Stimulated activated CD8-positive, alpha-beta memory T cell treated with anti-CD3 and anti-CD28 coated beads, Interleukin-7, amount 100 ng/mL, for 48 hours (primary cell): ENCODE measurements at regions not wholly inside any gene's neighbourhood (a gene's known extent, or its start where the extent isn't known, plus 50 kb on each side); places are given as distances from the start of the nearest gene placed in this dataset.

Experiments
- DNase-seq, 2 donors: peaks; one replicate each; pipeline ENCODE4 v3.0.0-alpha.2; 2020; ENCODE audit warnings: low read depth in 1 of 2; ENCODE audit errors: extremely low read depth in 1 of 2

DNA sequence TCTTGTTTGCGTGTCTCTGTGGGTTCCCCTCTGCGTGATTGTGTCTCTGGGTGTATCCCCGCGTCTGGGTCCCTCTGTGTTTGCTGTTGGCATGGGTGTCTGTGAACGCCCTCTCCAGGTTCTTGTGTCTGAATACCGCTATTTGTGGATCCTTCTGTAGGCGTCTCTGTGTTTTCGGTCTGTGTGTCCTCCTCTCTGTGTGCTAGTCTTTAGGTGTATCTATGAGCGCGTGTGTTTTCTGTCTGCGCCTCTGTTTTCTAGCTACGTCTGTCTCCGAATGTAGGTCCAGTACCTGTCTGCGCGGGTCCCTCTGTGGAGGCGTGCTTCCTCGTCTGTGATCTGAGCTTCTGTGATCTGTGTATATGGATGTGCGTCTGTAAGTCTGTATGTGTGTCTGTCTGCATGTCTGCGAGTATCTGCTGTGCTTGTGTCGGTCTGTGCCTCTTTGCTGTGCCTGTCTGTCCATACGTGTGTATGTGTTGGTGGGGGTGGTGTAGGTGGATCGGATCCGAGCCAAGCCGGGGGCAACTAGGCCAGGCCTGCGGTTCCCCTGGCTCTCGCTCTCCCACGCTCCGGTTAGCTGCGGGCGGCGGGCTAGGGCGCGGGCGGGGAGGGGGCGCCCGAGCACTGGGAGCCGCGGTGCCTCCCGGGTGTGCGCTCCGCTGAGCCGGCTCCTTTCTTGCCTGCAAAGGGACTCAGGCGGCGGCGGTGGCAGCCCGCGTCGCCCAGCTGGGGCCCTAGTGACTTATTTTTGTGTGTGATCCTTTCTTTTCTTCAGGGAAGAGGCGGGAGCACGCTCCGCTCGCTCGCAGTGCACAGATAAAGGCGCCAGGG is 105.3 kb upstream of the E2F8 start:
- DNase-seq = no peak

DNA sequence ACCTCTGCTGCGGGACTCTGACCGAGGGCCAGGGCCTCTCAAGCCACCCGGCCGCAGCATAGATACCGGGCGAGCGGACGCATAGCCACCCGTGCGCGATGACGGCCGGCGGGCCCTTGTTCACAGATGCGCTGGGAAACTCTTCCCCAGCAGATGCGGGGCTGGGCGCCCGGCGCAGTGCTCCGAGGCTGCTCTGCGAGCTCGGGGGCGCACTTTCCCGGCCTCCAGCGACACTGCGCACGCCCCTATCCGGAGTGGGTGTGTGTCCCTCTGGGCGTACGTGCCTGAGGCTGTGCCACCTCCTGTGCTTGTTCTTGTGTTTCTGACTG is 104.7 kb upstream of the E2F8 start:
- DNase-seq = no peak

DNA sequence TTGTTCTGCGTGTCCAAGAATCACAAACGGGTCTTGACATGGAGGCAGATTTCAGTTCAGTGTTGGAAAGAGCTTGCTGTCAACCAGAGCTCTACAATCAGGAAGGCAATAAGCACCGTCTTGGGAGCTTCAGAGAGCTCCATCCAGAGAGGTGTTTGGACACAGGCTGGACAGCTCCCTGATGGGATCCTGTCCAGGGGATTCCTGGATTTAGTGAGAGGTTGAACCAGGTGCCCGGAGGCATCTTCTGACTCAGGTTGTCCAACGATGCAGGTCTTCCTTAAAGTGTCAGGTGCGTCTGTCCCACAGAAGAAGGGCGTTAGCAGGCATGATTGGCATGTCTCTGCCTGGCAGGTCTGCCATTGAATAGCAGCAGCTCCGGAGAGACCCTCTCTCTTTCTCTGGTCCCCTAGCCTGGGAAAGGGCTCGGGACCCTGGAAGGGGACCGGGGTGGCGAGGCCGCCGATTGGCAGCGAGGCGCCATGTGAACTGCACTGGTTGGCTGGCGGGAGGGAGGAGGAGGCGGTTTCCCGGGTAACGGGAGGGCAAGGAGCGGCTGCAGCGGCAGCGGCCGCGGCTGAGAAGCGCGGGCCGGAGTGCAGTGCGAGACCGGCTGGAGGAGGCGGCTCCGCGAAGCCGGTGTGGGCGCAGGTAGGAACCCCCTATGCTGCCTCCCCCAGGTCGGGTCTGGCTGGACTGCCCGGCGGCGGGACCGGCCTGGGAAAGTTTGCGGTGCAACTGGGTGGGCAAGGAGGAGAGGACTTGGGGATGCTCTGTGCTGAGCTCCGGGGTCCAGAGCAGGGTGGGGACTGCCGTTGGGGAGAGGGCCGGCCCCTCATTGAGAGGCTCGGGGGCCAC is 104.1 kb upstream of the E2F8 start:
- DNase-seq = no peak

DNA sequence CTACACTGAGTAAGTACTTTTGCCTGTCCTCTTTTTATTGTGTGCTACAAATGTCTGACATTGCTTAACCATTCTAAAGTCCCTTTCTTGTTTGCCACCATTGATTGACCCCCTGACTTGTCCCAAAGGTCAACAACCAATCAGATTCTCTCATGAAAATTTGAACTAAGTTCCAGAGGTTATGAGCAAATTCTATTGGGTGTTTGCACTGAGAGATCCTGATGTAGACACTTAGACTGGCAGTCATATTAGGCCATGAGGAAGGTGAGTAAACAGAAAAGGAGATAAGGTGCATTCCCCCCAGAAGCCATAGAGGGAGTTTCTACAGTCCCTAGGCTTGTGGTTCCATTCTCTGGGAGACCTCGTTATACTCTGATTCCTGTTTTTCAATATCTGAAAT is 101.3 kb upstream of the E2F8 start:
- no peak for DNase-seq

DNA sequence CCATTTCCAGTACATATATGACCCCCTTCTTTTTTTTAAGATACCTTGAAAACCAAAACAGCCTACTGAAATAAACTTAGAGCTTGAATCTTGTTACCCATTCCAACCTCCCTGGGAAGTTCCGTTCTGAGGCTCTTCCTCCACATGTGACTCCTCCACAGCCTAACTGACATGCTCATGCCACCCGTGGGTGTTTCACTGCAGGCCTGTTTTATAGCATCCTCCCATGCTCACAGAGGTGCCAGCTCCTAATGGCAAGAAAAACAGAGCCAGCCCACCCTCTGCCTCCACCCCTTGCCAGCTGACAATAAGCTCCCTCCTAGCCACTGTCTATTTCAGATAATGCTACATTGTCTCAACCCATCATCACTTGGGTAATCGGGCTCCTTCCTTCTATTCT is 97.6 kb upstream of the E2F8 start:
- no peak for DNase-seq

DNA sequence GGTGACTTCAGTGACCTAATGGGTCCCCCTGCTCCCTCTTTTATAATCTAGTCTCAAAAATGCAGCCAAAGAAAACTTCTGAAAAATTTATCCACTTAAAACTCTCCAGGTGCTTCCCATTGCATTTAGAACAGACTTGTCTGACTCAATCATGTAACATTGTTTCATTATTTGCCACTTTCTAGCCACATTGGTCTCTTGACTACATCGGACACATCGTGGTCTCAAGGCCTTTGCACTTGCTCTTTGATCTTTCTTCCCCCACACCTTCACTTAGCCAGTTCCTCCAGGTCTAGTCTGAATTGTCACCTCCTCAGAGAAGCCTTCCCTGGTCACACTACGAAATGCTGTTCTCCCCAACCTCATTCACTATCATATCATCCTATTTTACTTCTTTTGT is 97.0 kb upstream of the E2F8 start:
- no peak for DNase-seq

DNA sequence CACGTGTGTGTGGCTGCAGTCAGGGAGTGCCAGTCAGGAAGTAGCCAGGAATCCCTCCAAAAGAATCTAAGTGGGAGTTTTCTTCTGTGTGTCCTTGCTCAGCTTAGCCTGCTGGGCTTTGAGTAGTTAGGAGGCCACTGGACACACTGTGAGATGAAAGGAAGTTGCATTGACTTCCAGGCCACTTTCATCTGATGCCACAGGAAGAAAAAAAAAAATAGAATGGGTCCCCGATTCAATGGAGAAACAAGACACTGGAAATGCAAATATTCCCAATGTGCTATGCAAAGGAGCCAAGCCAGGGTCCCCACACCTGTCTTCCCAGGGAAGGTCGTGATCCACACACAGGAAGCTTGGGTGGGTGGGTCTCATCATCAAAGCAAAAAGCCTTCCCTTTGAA is 95.6 kb upstream of the E2F8 start:
- no peak for DNase-seq

DNA sequence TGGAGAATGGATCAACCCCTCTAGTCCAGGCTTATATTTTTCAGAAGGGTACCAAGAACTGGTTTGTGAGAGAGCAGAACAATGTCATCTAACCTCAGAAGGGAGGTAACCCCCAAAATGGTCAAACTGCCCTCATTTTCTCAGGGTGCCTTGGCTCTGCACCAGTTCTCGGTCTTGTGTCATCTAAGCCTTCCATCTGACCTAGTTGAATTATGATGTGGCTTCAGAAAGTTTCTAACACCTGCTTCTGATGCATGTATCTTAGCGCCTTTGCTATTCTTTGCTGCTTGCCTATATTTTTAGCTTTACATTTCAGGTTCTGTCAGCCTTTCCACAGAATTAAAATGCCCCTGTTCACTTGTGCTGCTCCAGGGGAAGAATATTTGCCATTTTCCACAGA is 91.7 kb upstream of the E2F8 start:
- DNase-seq = no peak

DNA sequence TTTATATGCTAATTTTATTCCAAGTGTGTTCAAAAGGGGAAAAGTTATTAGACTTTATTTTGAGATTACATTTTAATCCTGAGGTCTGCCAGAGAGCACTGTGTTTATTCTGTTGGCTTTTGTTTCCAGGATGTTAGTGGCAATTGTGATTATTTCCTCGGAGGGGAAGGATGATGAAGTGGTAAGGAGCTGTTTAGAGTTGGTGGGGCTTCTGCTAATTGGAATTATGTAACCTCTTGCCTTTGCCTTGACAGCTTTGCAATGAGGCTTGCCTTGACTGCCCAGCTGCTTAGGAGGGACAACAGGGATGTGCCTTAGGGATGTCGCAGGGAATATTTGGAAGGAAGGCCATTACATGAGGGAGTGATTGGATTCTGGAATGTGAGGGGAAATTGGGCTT is 89.7 kb upstream of the E2F8 start:
- DNase-seq = no peak

DNA sequence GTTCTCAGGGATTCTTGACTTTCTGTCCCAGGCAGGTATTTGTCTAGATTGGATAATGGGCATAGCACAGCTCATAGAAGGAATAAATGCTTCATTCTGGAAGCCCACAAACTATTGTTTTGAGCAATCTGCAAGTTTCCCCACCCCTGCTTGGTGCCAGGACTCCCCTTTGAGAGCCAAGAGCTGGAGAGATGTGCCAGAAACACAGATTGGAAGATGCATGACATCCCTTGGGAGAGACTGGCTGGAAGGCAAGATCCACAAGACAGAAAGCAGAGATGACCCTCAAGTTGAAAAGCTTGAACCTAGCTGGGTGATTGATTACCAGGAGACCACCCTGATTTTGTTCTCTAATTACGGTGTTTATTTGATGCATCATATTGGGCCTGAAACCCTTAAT is 89.2 kb upstream of the E2F8 start:
- DNase-seq = no peak

DNA sequence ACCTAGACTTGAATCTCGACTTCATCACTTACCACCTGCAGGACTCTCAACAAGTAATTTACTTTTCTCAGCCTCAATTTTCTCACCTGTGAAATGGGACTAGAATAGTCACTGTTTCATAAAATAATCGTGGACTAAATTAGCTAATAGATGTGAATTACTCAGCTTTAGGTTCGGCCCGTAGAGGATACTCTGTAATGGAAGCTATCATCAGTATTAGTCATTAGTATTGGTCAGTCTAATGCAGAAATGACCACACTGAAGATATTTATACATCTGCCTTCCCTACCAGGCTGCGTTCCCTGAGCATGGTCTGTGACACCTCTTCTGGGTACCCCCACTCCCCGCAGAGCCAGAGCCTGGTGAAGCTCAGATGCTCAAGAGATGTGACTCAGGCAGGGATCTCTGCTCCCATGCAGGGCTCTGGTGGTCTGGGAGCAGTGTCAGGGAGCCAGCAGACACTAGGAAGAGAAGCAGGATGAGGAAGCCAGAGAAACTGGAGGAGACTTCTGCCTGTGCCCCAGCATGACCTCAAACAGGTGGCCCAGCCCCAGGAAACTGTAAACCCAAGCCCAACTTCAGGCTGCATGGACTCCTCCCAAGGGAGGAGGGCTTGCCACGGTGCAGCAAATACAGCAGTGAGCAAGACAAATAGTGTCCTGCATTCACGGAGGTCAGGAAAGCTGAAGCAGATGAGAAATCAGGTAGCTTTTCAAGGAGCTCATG is 88.0 kb upstream of the E2F8 start:
- no peak for DNase-seq

DNA sequence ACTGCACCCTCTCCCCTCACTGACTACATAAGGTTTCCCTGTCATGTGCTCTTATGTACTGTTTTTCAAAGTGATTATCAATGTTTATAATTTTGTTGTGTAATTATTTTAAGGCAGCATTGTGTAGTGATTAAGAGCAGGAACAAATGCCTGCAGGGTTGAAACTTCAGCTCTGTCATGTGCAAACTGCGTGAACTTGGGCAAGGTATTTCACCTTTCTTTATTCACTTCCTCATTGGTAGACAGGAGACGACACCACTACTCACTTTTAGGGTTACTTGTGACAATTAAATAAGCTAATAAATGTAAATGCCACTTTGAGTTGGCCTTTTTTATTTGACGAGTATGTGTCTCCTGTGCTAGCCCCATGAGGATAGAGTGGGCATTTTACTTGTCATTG is 86.5 kb upstream of the E2F8 start:
- DNase-seq = no peak

DNA sequence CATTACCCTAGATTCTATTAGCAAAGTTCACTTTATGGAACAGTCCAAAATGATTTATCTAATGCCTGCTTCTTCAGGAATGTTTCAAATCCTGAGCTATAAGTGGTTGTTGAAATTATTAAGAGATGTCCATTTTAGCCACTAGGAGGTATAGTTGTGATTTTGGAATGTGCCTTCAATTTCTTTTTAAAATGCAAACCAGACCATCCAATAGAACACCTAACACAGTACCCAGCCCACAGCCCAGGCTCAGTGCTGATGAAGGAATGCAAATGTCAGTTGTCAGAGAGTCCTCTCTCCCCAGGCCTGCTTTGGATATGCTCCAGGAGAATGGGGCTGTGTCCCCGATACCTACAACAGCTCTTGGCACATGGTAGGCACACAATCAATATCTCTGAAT is 85.8 kb upstream of the E2F8 start:
- no peak for DNase-seq

DNA sequence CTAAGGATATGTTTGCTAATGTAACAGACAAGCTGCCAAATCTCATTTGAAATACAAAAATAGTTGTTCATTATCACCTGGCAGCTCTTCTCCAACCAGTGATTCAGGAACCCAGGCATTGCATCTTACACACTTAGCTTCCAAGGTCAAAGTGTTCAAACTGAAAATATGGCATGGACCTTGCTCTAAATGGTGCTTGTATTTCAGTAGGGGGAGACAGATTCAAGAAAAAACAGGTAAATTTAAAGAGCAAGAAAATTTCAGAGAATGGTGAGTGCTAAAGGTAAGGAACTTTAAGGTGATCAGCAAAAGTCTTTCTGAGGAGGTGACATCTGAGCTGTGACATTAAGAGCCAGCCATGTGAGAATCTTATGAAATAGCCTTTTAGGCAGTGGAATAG is 82.8 kb upstream of the E2F8 start:
- no peak for DNase-seq

DNA sequence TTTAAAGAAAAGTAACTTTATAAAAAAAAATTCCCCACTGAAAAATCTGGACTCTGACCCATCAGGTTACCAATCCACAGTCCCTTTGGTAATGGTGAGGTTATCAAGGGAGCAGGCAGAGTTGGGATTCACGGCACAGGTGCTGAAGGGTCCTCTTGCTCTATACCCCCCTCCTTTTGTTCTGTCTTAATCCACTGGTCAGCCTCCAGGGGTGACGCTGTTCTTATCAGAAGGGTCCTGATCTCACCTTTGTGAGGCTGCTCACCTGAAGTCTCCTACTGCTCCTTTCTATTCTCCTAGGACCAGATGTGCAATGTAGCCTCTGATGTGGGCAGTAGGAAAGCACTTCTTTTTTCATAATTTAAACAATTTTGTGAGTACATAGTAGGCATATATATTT is 80.6 kb upstream of the E2F8 start:
- DNase-seq = no peak

DNA sequence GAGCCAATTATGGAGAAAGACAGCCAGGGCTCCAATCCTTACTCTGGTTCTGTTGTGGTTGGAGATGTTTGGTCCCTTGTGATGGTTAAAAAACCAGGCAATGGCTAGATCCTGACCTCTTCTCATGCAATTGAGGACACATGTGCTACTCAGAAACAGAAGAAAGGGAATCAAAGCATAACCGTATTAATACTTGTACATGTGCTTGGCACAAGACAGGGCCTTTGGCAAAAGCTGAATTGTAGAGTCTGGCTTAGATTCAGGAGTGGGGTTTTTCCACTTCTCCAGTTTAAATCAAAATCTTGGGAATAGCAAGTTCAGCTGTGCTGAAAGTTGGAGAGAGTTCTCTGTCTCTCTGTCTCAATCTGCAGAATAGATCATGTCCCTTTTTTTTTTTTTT is 80.1 kb upstream of the E2F8 start:
- no peak for DNase-seq

DNA sequence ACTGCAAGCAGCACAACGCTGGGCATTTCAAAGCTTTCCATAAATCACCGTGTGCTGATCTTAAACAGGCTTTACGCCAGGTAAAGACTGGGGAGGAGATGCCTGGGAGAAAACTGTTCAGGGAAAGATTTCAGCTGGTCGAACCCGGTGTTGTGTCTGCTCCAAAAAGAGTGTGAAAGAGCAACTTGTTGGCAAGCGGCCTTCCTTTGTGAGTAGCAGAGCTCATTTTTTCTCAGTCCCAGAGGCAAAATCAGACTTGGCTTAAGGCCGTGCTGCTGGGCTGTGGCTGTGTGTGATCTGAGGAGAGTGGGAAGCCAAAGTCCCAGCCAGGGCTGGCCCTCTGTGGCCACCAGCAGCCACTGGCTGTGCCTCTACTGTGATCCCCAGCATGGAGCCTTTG is 75.7 kb upstream of the E2F8 start:
- no peak for DNase-seq

DNA sequence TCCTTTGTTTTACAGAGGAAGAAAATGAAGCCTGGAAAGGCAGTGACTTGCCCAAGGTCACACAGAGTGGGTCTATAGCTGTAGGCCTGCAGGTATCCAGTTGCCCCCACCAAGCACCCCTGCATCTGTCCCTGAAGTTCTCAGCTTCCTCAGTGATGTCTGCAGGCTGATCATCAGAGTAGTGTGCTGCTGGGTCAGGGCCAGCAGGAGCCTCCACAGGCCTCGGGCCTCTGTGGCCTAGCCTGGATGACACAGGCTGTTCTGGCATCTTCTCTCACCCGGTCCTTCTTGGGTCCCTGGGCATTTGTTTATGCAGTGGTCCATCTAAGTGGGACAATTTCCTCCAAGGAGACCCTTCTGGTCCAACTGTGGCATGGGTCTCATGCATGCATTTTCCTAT is 74.8 kb upstream of the E2F8 start:
- no peak for DNase-seq

DNA sequence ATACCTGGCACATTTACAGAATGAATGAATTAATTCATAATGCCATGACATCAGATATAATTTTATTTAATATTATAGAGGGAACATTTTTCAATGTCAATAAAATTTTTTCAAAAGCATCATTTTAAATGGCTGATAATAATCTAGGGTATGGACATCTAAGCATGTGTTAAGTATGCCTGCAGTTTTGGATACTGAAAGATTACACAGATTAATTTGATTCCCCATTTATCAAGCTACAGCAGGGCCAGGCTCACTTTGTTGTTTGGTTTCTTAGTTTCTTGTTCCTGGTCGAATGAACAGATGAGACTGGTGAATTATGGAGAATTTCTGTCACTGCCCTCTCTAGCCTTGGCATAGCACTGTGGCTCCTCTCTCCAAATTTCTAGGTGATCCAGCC is 72.4 kb upstream of the E2F8 start:
- DNase-seq = no peak

DNA sequence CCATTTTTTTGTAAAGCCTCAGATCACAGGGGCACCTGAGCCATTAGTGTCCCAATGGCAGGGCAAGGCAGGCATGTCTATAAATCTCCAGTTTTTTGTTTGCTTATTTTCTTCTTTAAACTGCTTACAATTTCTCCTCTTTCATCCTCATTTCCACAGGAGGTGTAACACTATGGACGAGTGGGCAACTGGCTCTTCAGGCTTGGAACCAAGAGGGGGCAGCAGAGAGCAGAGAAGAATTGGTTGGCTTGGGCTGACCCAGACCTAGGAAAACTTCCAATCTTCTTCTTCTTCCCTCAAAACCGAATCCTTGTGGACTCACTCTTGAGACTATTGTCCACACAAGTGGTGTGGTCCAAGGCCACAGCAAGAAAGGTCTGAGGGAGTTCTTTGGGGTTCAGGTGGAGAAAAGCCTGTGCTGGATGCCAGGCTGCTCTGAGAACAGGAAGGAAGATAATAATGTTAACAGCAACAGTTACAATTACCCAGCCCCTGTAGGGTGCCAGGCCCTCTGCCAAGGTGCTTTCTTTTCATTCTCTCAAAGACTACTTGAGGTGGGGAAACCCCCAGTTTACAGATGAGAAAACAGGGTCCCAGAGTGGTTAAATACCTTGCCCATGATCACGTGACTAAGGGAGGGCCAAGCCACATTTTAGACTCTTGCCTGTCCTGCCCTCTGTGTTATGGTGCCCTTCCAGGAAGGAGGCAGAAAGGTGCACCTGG is 70.7 kb upstream of the E2F8 start:
- peak; percentile 5 to 11 for DNase-seq

DNA sequence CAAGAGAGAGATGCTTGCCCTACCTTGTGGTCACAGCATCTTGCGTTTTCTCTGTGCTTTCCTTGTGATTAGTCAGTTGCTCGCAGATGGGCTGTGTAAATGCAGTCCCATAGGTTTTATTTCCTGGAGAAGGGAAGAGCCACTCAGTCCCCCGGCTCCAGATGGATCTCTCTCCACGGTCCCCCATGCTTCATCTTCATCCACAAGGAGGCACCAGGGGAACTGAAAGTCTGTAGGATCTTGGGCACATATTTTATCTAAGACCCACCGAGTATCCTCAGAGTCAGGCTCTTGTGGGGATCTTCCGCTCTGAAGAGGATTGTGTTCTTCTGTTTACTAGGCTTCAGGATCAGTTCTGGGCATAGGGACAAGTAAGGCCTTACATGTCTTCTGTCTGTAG is 66.8 kb upstream of the E2F8 start:
- DNase-seq = no peak
